H1 (cell line): ENCODE measurements at regions not wholly inside any gene's neighbourhood (a gene's known extent, or its start where the extent isn't known, plus 50 kb on each side); places are given as distances from the start of the nearest gene placed in this dataset.

Experiments
- CTCF ChIA-PET: fragments of 300-600 bp; sonication (Branson Sonifier 250); formaldehyde crosslinking; loops from one replicate; lab custom pipeline; 2021; ENCODE audit not compliant: partially characterized antibody; lab: Charles Lee
- POLR2A ChIA-PET: fragments of 300-600 bp; sonication (Branson Sonifier 250); formaldehyde crosslinking; loops from one replicate; lab custom pipeline; 2021; ENCODE audit warnings: inconsistent platforms; ENCODE audit not compliant: partially characterized antibody; lab: Charles Lee
- DNase-seq, 2 experiments: peaks; one replicate each; pipeline versions ENCODE4 v3.0.0 to v3.0.0-alpha.2; 2010 to 2022; ENCODE audit warnings: low spot score in 2 of 2, low read depth in 1 of 2, mixed read lengths in 1 of 2
- FAIRE-seq: peaks from 2 replicates; lab custom pipeline; 2011; peaks lifted over from hg19 to GRCh38; lab: Jason Lieb, UNC
- H2AFZ ChIP-seq: 2 replicates; pipeline ENCODE4 v1.8.1; 2012; ENCODE audit warnings: low read length, inconsistent platforms
- H2AK5ac ChIP-seq: 2 replicates; pipeline ENCODE4 v1.6.1; 2013; ENCODE audit warnings: low read depth, low read length
- H2BK120ac ChIP-seq: replicated peaks from 2 replicates; pipeline ENCODE3; 2013; ENCODE audit warnings: low read depth, low read length, inconsistent platforms
- H2BK12ac ChIP-seq: 2 replicates; pipeline ENCODE4 v1.6.1; 2013; ENCODE audit warnings: low read depth, low read length
- H2BK15ac ChIP-seq: 2 replicates; pipeline ENCODE4 v1.6.1; 2013; ENCODE audit warnings: low read length
- H2BK20ac ChIP-seq: 2 replicates; pipeline ENCODE4 v1.6.1; 2013; ENCODE audit warnings: low read length
- H2BK5ac ChIP-seq: 2 replicates; pipeline ENCODE4 v1.6.1; 2013; ENCODE audit warnings: low read depth, low read length
- H3K14ac ChIP-seq: 2 replicates; pipeline ENCODE4 v1.6.1; 2013; ENCODE audit warnings: inconsistent platforms; ENCODE audit not compliant: insufficient read length
- H3K18ac ChIP-seq: 2 replicates; pipeline ENCODE4 v1.6.1; 2013; ENCODE audit warnings: low read length; ENCODE audit errors: extremely low read depth
- H3K23ac ChIP-seq: 2 replicates; pipeline ENCODE4 v1.6.1; 2013; ENCODE audit warnings: inconsistent platforms; ENCODE audit not compliant: insufficient read length
- H3K23me2 ChIP-seq: 2 replicates; pipeline ENCODE4 v1.6.1; 2013; ENCODE audit warnings: low read depth, low read length
- H3K27ac ChIP-seq: 2 replicates; pipeline ENCODE4 v1.6.1; 2011; ENCODE audit warnings: low read depth, low read length, inconsistent platforms
- H3K27me3 ChIP-seq, 4 experiments: replicated peaks in 1 of 4; 1 replicate in 1 of 4; 2 replicates in 3 of 4; pipeline versions ENCODE4 v1.6.1 to v1.8.1; 2011 to 2013; ENCODE audit warnings: low read length in 3 of 4, mild to moderate bottlenecking in 3 of 4, inconsistent platforms in 2 of 4, mixed read lengths in 2 of 4, moderate library complexity in 1 of 4; ENCODE audit not compliant: control insufficient read depth in 3 of 4, insufficient read depth in 3 of 4; ENCODE audit errors: extremely low read depth in 1 of 4
- H3K36me3 ChIP-seq, 4 experiments: 2 replicates each; pipeline versions ENCODE4 v1.6.1 to v1.8.1; 2011 to 2013; ENCODE audit warnings: mild to moderate bottlenecking in 4 of 4, low read length in 3 of 4, moderate library complexity in 2 of 4, control low read depth in 1 of 4, inconsistent platforms in 1 of 4; ENCODE audit not compliant: insufficient read depth in 4 of 4, control insufficient read depth in 2 of 4
- H3K4ac ChIP-seq: replicated peaks from 2 replicates; pipeline ENCODE3; 2013; ENCODE audit warnings: low read length, low read depth, mixed read lengths, inconsistent platforms; ENCODE audit not compliant: insufficient read length
- H3K4me1 ChIP-seq, 4 experiments: replicated peaks in 1 of 4; 1 replicate in 1 of 4; 2 replicates in 3 of 4; pipeline versions ENCODE4 v1.6.1 to v1.8.1; 2011 to 2013; ENCODE audit warnings: low read length in 3 of 4, inconsistent platforms in 2 of 4, mixed read lengths in 1 of 4; ENCODE audit not compliant: insufficient read depth in 4 of 4, control insufficient read depth in 3 of 4
- H3K4me2 ChIP-seq, 2 experiments: 2 replicates each; pipeline versions ENCODE4 v1.6.1 to v1.8.1; 2011 to 2013; ENCODE audit warnings: low read depth in 2 of 2, low read length in 2 of 2, control low read depth in 1 of 2, inconsistent platforms in 1 of 2, mild to moderate bottlenecking in 1 of 2; ENCODE audit not compliant: insufficient read depth in 1 of 2
- H3K4me3 ChIP-seq, 4 experiments: fragments of 200-600, 300-600 bp in 1 of 4; sonication (generic), shearing (Covaris generic), sonication (Bioruptor Twin) in 1 of 4; 2 replicates each; pipeline versions ENCODE4 v1.5.1 to v1.8.1; 2011 to 2016; ENCODE audit warnings: low read length in 4 of 4, low read depth in 3 of 4, control low read depth in 2 of 4, inconsistent platforms in 2 of 4, mild to moderate bottlenecking in 2 of 4, mixed read lengths in 1 of 4, moderate library complexity in 1 of 4; ENCODE audit not compliant: insufficient read depth in 2 of 4; ENCODE audit errors: extremely low read depth in 1 of 4
- H3K56ac ChIP-seq: replicated peaks from 2 replicates; pipeline ENCODE3; 2013; ENCODE audit warnings: low read depth, mild to moderate bottlenecking, mixed read lengths, low read length, inconsistent platforms; ENCODE audit not compliant: insufficient read length
- H3K79me1 ChIP-seq: 2 replicates; pipeline ENCODE4 v1.6.1; 2013; ENCODE audit warnings: low read depth, low read length, control low read depth
- H3K79me2 ChIP-seq, 2 experiments: 2 replicates each; pipeline versions ENCODE4 v1.6.1 to v1.8.1; 2012 to 2013; ENCODE audit warnings: low read length in 2 of 2, mild to moderate bottlenecking in 2 of 2, inconsistent platforms in 1 of 2; ENCODE audit not compliant: insufficient read depth in 2 of 2, control insufficient read depth in 1 of 2
- H3K9ac ChIP-seq, 4 experiments: replicated peaks in 1 of 4; 1 replicate in 1 of 4; 2 replicates in 3 of 4; pipeline versions ENCODE4 v1.6.1 to v1.8.1; 2011 to 2013; ENCODE audit warnings: low read depth in 3 of 4, low read length in 3 of 4, control low read depth in 2 of 4, mild to moderate bottlenecking in 2 of 4, moderate library complexity in 2 of 4, inconsistent platforms in 1 of 4; ENCODE audit errors: extremely low read depth in 1 of 4
- H3K9me3 ChIP-seq, 2 experiments: 2 replicates each; pipeline versions ENCODE4 v1.6.1 to v1.8.1; 2012 to 2013; ENCODE audit warnings: mild to moderate bottlenecking in 2 of 2, moderate library complexity in 2 of 2, control low read depth in 1 of 2, inconsistent platforms in 1 of 2, low read depth in 1 of 2, low read length in 1 of 2, mixed read lengths in 1 of 2; ENCODE audit not compliant: insufficient read depth in 2 of 2
- H4K20me1 ChIP-seq, 2 experiments: replicated peaks in 1 of 2; 2 replicates each; pipeline versions ENCODE3 to v1.8.1; 2011 to 2013; ENCODE audit warnings: inconsistent platforms in 2 of 2, low read length in 2 of 2, mild to moderate bottlenecking in 1 of 2; ENCODE audit not compliant: insufficient read depth in 2 of 2, control insufficient read depth in 1 of 2
- H4K5ac ChIP-seq: 2 replicates; pipeline ENCODE4 v1.6.1; 2013; ENCODE audit warnings: low read length, low read depth, mixed read lengths, inconsistent platforms; ENCODE audit not compliant: insufficient read length
- H4K8ac ChIP-seq: 2 replicates; pipeline ENCODE4 v1.8.0; 2013; ENCODE audit warnings: mild to moderate bottlenecking, moderate library complexity, low read length, inconsistent platforms; ENCODE audit not compliant: insufficient read depth; ENCODE audit errors: extremely low read depth
- H4K91ac ChIP-seq: replicated peaks from 2 replicates; pipeline ENCODE3; 2013; ENCODE audit warnings: low read length, mixed read lengths, inconsistent platforms; ENCODE audit not compliant: insufficient read length
- BCL11A ChIP-seq, 2 experiments: IDR thresholded peaks; one replicate each; pipeline ENCODE4 v1.6.1; 2011; ENCODE audit warnings: low read depth in 2 of 2, low read length in 2 of 2, mild to moderate bottlenecking in 2 of 2
- CEBPB ChIP-seq: IDR thresholded peaks from 2 replicates; pipeline ENCODE4 v1.6.1; 2012; ENCODE audit warnings: low read depth, low read length
- CREB1 ChIP-seq: IDR thresholded peaks from 2 replicates; pipeline ENCODE4 v1.6.1; 2012; ENCODE audit warnings: inconsistent platforms
- PHF8 ChIP-seq: fragments of 200-600 bp; sonication (generic); conservative IDR thresholded peaks from 2 replicates; pipeline ENCODE4 v1.7.1; 2012; ENCODE audit warnings: low read depth, mild to moderate bottlenecking, inconsistent platforms, low read length, moderate library complexity
- SIX5 ChIP-seq: IDR thresholded peaks from 2 replicates; pipeline ENCODE4 v1.6.1; 2011; ENCODE audit warnings: mild to moderate bottlenecking, low read depth, low read length
- SP2 ChIP-seq: IDR thresholded peaks from 2 replicates; pipeline ENCODE4 v1.6.1; 2012; ENCODE audit warnings: mild to moderate bottlenecking, low read length, inconsistent platforms
- YY1 ChIP-seq: IDR thresholded peaks from 2 replicates; pipeline ENCODE4 v1.6.1; 2011; ENCODE audit warnings: low read depth, mild to moderate bottlenecking, low read length
- WGBS, 2 experiments: shearing (Covaris generic) in 1 of 2; methylation state at CpG; one replicate each; pipeline versions ENCODE4 v1.1.6 to v1.1.7; 2013 to 2015; ENCODE audit warnings: low lambda C conversion rate in 2 of 2, mixed read lengths in 2 of 2, inconsistent platforms in 1 of 2, low coverage in 1 of 2, missing lambda C conversion rate in 1 of 2; ENCODE audit not compliant: insufficient replicate concordance in 2 of 2, insufficient coverage in 1 of 2, insufficient read length in 1 of 2; ENCODE audit errors: extremely low coverage in 1 of 2, missing lambda C conversion rate in 1 of 2; 5-methylcytosine and 5-hydroxymethylcytosine counted together
- TF ChIP-seq, protein P1 (sequence below): IDR thresholded peaks from 2 replicates; pipeline ENCODE4 v1.6.1; 2012; ENCODE audit warnings: inconsistent platforms

DNA sequence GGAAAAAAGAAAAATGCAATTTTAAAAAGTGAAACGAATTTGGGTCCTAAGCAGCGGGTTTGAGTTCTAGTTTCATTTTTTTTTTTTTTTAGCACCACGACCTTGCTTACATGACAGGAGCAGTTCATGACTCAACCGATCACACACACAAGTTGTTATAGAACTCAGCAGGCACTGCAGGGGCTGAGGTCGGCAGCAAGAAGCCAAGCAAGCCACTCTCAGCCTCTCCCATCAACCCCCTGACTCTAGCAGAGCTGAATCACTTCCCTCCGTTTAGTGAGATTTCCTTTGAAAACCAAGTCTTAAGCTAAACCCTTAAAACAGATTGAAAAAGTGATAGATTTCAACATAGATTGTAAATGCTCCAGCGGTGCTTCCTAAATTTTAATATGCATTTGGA, 520.8 kb downstream of the HAPSTR1 start:
- H4K91ac ChIP-seq, result no peak overlapping the region
- no peak overlapping the region for H4K5ac ChIP-seq
- no peak overlapping the region for H3K27ac ChIP-seq
- TF ChIP-seq SIX5 (no peak), PHF8 (no peak), CREB1 (no peak), SP2 (no peak), CEBPB (no peak), YY1 (no peak), BCL11A (IDR thresholded peaks at IDR 0.05; ENCODE audit: low read depth in 2 of 2, low read length in 2 of 2) (no peak)
- TF ChIP-seq, protein P1, sequence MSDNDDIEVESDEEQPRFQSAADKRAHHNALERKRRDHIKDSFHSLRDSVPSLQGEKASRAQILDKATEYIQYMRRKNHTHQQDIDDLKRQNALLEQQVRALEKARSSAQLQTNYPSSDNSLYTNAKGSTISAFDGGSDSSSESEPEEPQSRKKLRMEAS, result no peak
- H3K14ac ChIP-seq, result no peak overlapping the region
- FAIRE-seq (no peak), DNase-seq (peak in 1 of 2 experiments; percentile 15)
- H3K9me3 ChIP-seq, result no peaks in the 10 kb centered on the region
- H2BK15ac ChIP-seq, result no peak overlapping the region
- WGBS, 2 experiments, result 70 to 100% methylated on average over 1 to 7 of the region's 7 CpGs
- H3K36me3 ChIP-seq, result no peaks in the 10 kb centered on the region
- H4K20me1 ChIP-seq, result no peaks in the 10 kb centered on the region
- H3K27me3 ChIP-seq, result no peaks in the 10 kb centered on the region
- H2BK5ac ChIP-seq, result no peak overlapping the region
- H3K23ac ChIP-seq, result no peak overlapping the region
- H2BK12ac ChIP-seq, result no peak overlapping the region
- H3K18ac ChIP-seq, result no peak overlapping the region
- no peak overlapping the region for H2BK120ac ChIP-seq
- H3K23me2 ChIP-seq, result no peaks in the 10 kb centered on the region
- no peak overlapping the region for H3K4me3 ChIP-seq
- ChIA-PET POLR2A (no interaction called here), CTCF (interaction anchor here (0.7 to 2.0 kb wide), 2 partner anchors 15 to 477 kb away, joined by 3 to 5 read pairs; no protein-coding TSS in a partner anchor)
- no peak overlapping the region for H3K4ac ChIP-seq
- no peak overlapping the region for H4K8ac ChIP-seq
- H3K56ac ChIP-seq, result no peak overlapping the region
- no peaks in the 10 kb centered on the region for H3K79me2 ChIP-seq
- H3K9ac ChIP-seq, result no peak overlapping the region
- no peak overlapping the region for H2AK5ac ChIP-seq
- H3K4me2 ChIP-seq, result no peak overlapping the region
- H3K4me1 ChIP-seq, result peaks cover 0 to 4% (median 0%) of the 10 kb centered on the region in 4 experiments; a peak in 1 of 7 replicates
- H3K79me1 ChIP-seq, result no peaks in the 10 kb centered on the region
- no peak overlapping the region for H2BK20ac ChIP-seq
- H2AFZ ChIP-seq, result peak overlapping the region; percentile 66; the same call in 1 of the 2 replicates
